Osteocyte (in vitro differentiated cells): ENCODE measurements at regions not wholly inside any gene's neighbourhood (a gene's known extent, or its start where the extent isn't known, plus 50 kb on each side); places are given as distances from the start of the nearest gene placed in this dataset.

ENCODE experiments used
- DNase-seq: peaks from one replicate; pipeline ENCODE4 v3.0.0; 2021; ENCODE audit warnings: mixed read lengths; ENCODE audit not compliant: unreplicated experiment; ENCODE audit errors: extremely low spot score
- H3K27ac Mint-ChIP-seq: one replicate; pipeline ENCODE4 v1.8.0; 2021; ENCODE audit warnings: mild to moderate bottlenecking, mixed read lengths; ENCODE audit not compliant: unreplicated experiment
- H3K27me3 Mint-ChIP-seq: one replicate; pipeline ENCODE4 v1.8.0; 2021; ENCODE audit warnings: mixed read lengths; ENCODE audit not compliant: unreplicated experiment
- H3K36me3 Mint-ChIP-seq: one replicate; pipeline ENCODE4 v1.8.0; 2021; ENCODE audit warnings: mixed read lengths; ENCODE audit not compliant: unreplicated experiment
- H3K4me1 Mint-ChIP-seq: one replicate; pipeline ENCODE4 v1.8.0; 2021; ENCODE audit warnings: mixed read lengths; ENCODE audit not compliant: unreplicated experiment
- H3K4me3 Mint-ChIP-seq: one replicate; pipeline ENCODE4 v1.8.0; 2021; ENCODE audit warnings: mild to moderate bottlenecking, moderate library complexity, mixed read lengths; ENCODE audit not compliant: unreplicated experiment
- H3K9me3 Mint-ChIP-seq: one replicate; pipeline ENCODE4 v1.8.0; 2021; ENCODE audit warnings: mixed read lengths; ENCODE audit not compliant: unreplicated experiment
- TF ChIP-seq, protein P1 (sequence below): fragments of 200-600 bp; sonication (generic); IDR thresholded peaks from 2 replicates; pipeline ENCODE4 v1.5.0; 2021; ENCODE audit warnings: antibody characterized with exemption, mild to moderate bottlenecking, moderate library complexity

DNA sequence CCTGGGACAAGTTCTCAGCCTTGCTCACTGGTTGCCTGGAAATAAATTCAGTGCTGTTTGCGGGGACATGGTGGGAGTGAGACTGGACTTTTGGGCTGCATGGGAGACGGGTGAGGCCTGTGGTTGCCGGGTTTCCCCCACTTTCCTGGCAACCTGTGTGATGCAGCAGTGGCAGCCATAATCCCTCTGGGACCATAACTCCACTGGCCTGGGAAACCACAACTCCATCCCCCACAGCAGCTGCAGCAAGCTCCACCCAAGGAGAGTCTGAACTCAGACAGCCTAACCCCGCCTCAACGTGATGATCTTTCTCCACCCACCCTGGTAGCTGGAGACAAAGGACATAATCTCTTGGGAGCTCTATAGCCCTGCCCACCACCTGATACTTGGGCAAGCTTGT is 349.9 kb downstream of the PIK3R1 start:
- no peaks in the 10 kb centered on the region for H3K27me3 Mint-ChIP-seq
- TF ChIP-seq, protein P1, sequence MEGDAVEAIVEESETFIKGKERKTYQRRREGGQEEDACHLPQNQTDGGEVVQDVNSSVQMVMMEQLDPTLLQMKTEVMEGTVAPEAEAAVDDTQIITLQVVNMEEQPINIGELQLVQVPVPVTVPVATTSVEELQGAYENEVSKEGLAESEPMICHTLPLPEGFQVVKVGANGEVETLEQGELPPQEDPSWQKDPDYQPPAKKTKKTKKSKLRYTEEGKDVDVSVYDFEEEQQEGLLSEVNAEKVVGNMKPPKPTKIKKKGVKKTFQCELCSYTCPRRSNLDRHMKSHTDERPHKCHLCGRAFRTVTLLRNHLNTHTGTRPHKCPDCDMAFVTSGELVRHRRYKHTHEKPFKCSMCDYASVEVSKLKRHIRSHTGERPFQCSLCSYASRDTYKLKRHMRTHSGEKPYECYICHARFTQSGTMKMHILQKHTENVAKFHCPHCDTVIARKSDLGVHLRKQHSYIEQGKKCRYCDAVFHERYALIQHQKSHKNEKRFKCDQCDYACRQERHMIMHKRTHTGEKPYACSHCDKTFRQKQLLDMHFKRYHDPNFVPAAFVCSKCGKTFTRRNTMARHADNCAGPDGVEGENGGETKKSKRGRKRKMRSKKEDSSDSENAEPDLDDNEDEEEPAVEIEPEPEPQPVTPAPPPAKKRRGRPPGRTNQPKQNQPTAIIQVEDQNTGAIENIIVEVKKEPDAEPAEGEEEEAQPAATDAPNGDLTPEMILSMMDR = no peak
- peaks cover 2% of the 10 kb centered on the region for H3K36me3 Mint-ChIP-seq
- H3K27ac Mint-ChIP-seq = no peak overlapping the region
- peaks cover 10% of the 10 kb centered on the region for H3K4me1 Mint-ChIP-seq
- no peak for DNase-seq
- H3K9me3 Mint-ChIP-seq = peaks cover 22% of the 10 kb centered on the region
- H3K4me3 Mint-ChIP-seq = no peak overlapping the region

DNA sequence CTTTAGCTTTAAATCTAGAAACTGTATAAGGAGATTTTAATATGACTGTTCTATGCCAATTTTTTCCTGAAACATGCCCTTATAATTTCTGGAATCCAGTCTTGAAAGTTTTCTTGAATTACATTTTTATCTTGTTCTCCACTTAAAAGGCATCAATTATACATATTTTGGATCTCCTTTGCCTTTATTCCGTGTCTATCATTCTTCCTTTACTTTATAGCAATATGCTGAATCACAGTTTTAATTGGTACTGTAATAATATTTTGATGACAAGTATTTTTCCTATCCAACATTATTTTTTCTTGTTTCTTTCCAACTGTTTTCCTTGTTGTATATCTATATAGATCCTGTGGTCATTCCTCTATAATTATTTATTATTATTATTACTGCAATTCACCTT is 361.2 kb downstream of the PIK3R1 start:
- Mint-ChIP-seq H3K4me3 (no peak overlapping the region), H3K36me3 (peaks cover 8% of the 10 kb centered on the region), H3K27ac (no peak overlapping the region), H3K9me3 (peaks cover 17% of the 10 kb centered on the region), H3K27me3 (peaks cover 3% of the 10 kb centered on the region), H3K4me1 (no peaks in the 10 kb centered on the region)
- TF ChIP-seq, protein P1 = no peak
- no peak for DNase-seq

- H3K36me3 Mint-ChIP-seq = peaks cover 2% of the 10 kb centered on the region
- no peak for DNase-seq
- H3K27ac Mint-ChIP-seq = no peak overlapping the region
- H3K4me1 Mint-ChIP-seq = no peaks in the 10 kb centered on the region
- peaks cover 8% of the 10 kb centered on the region for H3K9me3 Mint-ChIP-seq
- H3K4me3 Mint-ChIP-seq = no peak overlapping the region
- TF ChIP-seq, protein P1 = no peak
- H3K27me3 Mint-ChIP-seq = no peaks in the 10 kb centered on the region
Observed at GRCh38 chr5:68582284-68582683, 366.7 kb downstream of the PIK3R1 start.

- TF ChIP-seq, protein P1 = no peak
- H3K27me3 Mint-ChIP-seq = no peaks in the 10 kb centered on the region
- peaks cover 3% of the 10 kb centered on the region for H3K4me1 Mint-ChIP-seq
- H3K36me3 Mint-ChIP-seq = no peaks in the 10 kb centered on the region
- no peak for DNase-seq
- no peaks in the 10 kb centered on the region for H3K9me3 Mint-ChIP-seq
- no peak overlapping the region for H3K27ac Mint-ChIP-seq
- no peak overlapping the region for H3K4me3 Mint-ChIP-seq
Observed at GRCh38 chr5:68587171-68587570, 371.6 kb downstream of the PIK3R1 start.

GRCh38 chr5:68591850-68592249 is 376.3 kb downstream of the PIK3R1 start:
- TF ChIP-seq, protein P1 = no peak
- Mint-ChIP-seq H3K4me3 (no peak overlapping the region), H3K9me3 (no peaks in the 10 kb centered on the region), H3K4me1 (peaks cover 3% of the 10 kb centered on the region), H3K27ac (no peak overlapping the region), H3K27me3 (no peaks in the 10 kb centered on the region), H3K36me3 (no peaks in the 10 kb centered on the region)
- DNase-seq = no peak
